Liver (tissue), 8 donors: ENCODE measurements at regions not wholly inside any gene's neighbourhood (a gene's known extent, or its start where the extent isn't known, plus 50 kb on each side); places are given as distances from the start of the nearest gene placed in this dataset.

Experiments used
- DNase-seq: peaks from one replicate; pipeline ENCODE4 v3.0.0-alpha.2; 2017; ENCODE audit warnings: low spot score
- H3K27ac ChIP-seq, 2 donors: one replicate each; pipeline ENCODE4 v1.7.0; 2013; ENCODE audit warnings: inconsistent platforms in 2 of 2, low read length in 2 of 2, control low read depth in 1 of 2, low read depth in 1 of 2, mild to moderate bottlenecking in 1 of 2
- H3K27me3 ChIP-seq, 4 donors: one replicate each; pipeline versions ENCODE4 v1.6.1 to v1.7.0; 2013; ENCODE audit warnings: low read length in 3 of 4, inconsistent platforms in 1 of 4, mild to moderate bottlenecking in 1 of 4, moderate library complexity in 1 of 4; ENCODE audit not compliant: control insufficient read depth in 4 of 4, insufficient read depth in 4 of 4
- H3K36me3 ChIP-seq, 4 donors: one replicate each; pipeline versions ENCODE4 v1.6.1 to v1.7.0; 2013; ENCODE audit warnings: low read length in 3 of 4, mild to moderate bottlenecking in 3 of 4, low read depth in 1 of 4, moderate library complexity in 1 of 4; ENCODE audit not compliant: control insufficient read depth in 4 of 4, insufficient read depth in 3 of 4
- H3K4me1 ChIP-seq, 4 donors: one replicate each; pipeline versions ENCODE4 v1.6.1 to v1.7.0; 2013; ENCODE audit warnings: low read length in 3 of 4, mild to moderate bottlenecking in 3 of 4, moderate library complexity in 1 of 4; ENCODE audit not compliant: control insufficient read depth in 4 of 4, insufficient read depth in 4 of 4
- H3K4me3 ChIP-seq, 3 donors: one replicate each; pipeline versions ENCODE4 v1.6.1 to v1.7.0; 2013; ENCODE audit warnings: low read length in 3 of 3, control low read depth in 1 of 3, low read depth in 1 of 3, mild to moderate bottlenecking in 1 of 3
- H3K9ac ChIP-seq, 2 donors: one replicate each; pipeline ENCODE4 v1.7.0; 2013; ENCODE audit warnings: low read length in 2 of 2, mild to moderate bottlenecking in 2 of 2, moderate library complexity in 2 of 2, control low read depth in 1 of 2, low read depth in 1 of 2
- H3K9me3 ChIP-seq, 4 donors: one replicate each; pipeline versions ENCODE4 v1.6.1 to v1.7.0; 2013; ENCODE audit warnings: low read length in 3 of 4; ENCODE audit not compliant: control insufficient read depth in 4 of 4
- EGR1 ChIP-seq, 2 donors: IDR thresholded peaks; 2 replicates each; pipeline ENCODE4 v1.6.1; 2016 to 2018; ENCODE audit warnings: antibody characterized with exemption in 2 of 2, low read depth in 2 of 2
- FOXA1 ChIP-seq: IDR thresholded peaks from 2 replicates; pipeline ENCODE4 v1.6.1; 2016; ENCODE audit warnings: antibody characterized with exemption
- FOXA2 ChIP-seq: IDR thresholded peaks from 2 replicates; pipeline ENCODE4 v1.6.1; 2016; ENCODE audit warnings: antibody characterized with exemption
- GABPA ChIP-seq, 2 donors: IDR thresholded peaks in 1 of 2; conservative IDR thresholded peaks in 1 of 2; 2 replicates each; pipeline ENCODE4 v1.6.1; 2016; ENCODE audit warnings: antibody characterized with exemption in 2 of 2, mild to moderate bottlenecking in 1 of 2, moderate library complexity in 1 of 2
- HNF4A ChIP-seq, 2 donors: conservative IDR thresholded peaks; 2 replicates each; pipeline ENCODE4 v1.6.1; 2016; ENCODE audit warnings: antibody characterized with exemption in 2 of 2, mild to moderate bottlenecking in 2 of 2
- HNF4G ChIP-seq: IDR thresholded peaks from 2 replicates; pipeline ENCODE4 v1.6.1; 2016; ENCODE audit warnings: antibody characterized with exemption
- JUND ChIP-seq, 2 donors: IDR thresholded peaks; 2 replicates each; pipeline ENCODE4 v1.6.1; 2016; ENCODE audit warnings: antibody characterized with exemption in 2 of 2
- NR2F2 ChIP-seq: IDR thresholded peaks from 2 replicates; pipeline ENCODE4 v1.6.1; 2016; ENCODE audit warnings: antibody characterized with exemption
- RAD21 ChIP-seq, 2 donors: IDR thresholded peaks; 2 replicates each; pipeline ENCODE4 v1.6.1; 2016; ENCODE audit warnings: antibody characterized with exemption in 2 of 2, mild to moderate bottlenecking in 2 of 2
- RXRA ChIP-seq, 2 donors: IDR thresholded peaks; 2 replicates each; pipeline ENCODE4 v1.6.1; 2017 to 2018; ENCODE audit warnings: antibody characterized with exemption in 2 of 2, mild to moderate bottlenecking in 1 of 2
- SP1 ChIP-seq: IDR thresholded peaks from 2 replicates; pipeline ENCODE4 v1.6.1; 2018; ENCODE audit warnings: antibody characterized with exemption, mild to moderate bottlenecking
- TAF1 ChIP-seq: conservative IDR thresholded peaks from 2 replicates; pipeline ENCODE4 v1.6.1; 2016; ENCODE audit warnings: antibody characterized with exemption, mild to moderate bottlenecking
- YY1 ChIP-seq: IDR thresholded peaks from 2 replicates; pipeline ENCODE4 v1.6.1; 2016; ENCODE audit warnings: antibody characterized with exemption, mild to moderate bottlenecking
- ZBTB33 ChIP-seq: IDR thresholded peaks from 2 replicates; pipeline ENCODE4 v1.6.1; 2016; ENCODE audit warnings: antibody characterized with exemption
- WGBS: extraction: QIAGEN DNeasy Blood & Tissue Kit; methylation state at CpG from one replicate; pipeline ENCODE4 v1.1.7; 2013; 5-methylcytosine and 5-hydroxymethylcytosine counted together
- TF ChIP-seq, protein P1 (sequence below): IDR thresholded peaks from 2 replicates; pipeline ENCODE4 v1.6.1; 2016; ENCODE audit warnings: antibody characterized with exemption
- TF ChIP-seq, protein P2 (sequence below): fragments of 150-350 bp; IDR thresholded peaks from 2 replicates; pipeline ENCODE4 v1.5.1; 2017; ENCODE audit warnings: improper control_type of control experiment, low read depth, low read length; ENCODE audit not compliant: missing input control
- TF ChIP-seq, protein P3 (sequence below): IDR thresholded peaks from 2 replicates; pipeline ENCODE4 v1.6.1; 2016; ENCODE audit warnings: antibody characterized with exemption
- TF ChIP-seq, protein P4 (sequence below): IDR thresholded peaks from 2 replicates; pipeline ENCODE4 v1.6.1; 2016; ENCODE audit warnings: antibody characterized with exemption, mild to moderate bottlenecking
- donor health status: healthy.
- donor health status: healthy.
- donor health status: healthy.
- donor health status: healthy.
- donor health status: healthy.

DNA sequence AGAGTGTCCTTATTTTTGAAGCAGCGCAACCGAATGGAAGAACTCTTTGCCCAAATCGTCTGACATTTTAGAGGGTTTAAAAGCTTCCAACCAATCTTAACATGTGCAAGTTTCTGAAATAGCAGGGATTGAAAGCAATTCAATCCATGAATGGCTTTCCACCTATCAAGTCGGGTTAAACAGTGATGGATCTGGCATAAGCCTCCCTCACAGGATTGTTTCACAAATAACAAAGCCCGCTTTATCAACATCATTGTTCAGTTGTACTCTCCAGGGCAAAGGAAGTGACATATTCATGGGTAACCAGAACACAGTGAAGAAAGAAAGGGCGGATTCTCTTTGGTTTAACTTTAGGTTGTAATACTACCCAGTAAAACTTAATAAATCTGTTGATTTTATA, 497.3 kb downstream of the MTRR start:
- TF ChIP-seq YY1 (no peak), FOXA1 (no peak), JUND (IDR thresholded peaks at IDR 0.05) (no peak), TAF1 (no peak), EGR1 (IDR thresholded peaks at IDR 0.05; ENCODE audit: low read depth in 2 of 2) (no peak), SP1 (no peak), HNF4A (conservative IDR thresholded peaks at IDR 0.05) (no peak), RAD21 (IDR thresholded peaks at IDR 0.05) (no peak), ZBTB33 (no peak), FOXA2 (no peak), HNF4G (no peak), GABPA (IDR thresholded peaks at IDR 0.05 in 1 of 2, conservative IDR thresholded peaks at IDR 0.05 in 1 of 2) (no peak), NR2F2 (no peak), RXRA (IDR thresholded peaks at IDR 0.05) (no peak)
- TF ChIP-seq, protein P1, sequence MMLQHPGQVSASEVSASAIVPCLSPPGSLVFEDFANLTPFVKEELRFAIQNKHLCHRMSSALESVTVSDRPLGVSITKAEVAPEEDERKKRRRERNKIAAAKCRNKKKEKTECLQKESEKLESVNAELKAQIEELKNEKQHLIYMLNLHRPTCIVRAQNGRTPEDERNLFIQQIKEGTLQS = no peak
- TF ChIP-seq, protein P2, sequence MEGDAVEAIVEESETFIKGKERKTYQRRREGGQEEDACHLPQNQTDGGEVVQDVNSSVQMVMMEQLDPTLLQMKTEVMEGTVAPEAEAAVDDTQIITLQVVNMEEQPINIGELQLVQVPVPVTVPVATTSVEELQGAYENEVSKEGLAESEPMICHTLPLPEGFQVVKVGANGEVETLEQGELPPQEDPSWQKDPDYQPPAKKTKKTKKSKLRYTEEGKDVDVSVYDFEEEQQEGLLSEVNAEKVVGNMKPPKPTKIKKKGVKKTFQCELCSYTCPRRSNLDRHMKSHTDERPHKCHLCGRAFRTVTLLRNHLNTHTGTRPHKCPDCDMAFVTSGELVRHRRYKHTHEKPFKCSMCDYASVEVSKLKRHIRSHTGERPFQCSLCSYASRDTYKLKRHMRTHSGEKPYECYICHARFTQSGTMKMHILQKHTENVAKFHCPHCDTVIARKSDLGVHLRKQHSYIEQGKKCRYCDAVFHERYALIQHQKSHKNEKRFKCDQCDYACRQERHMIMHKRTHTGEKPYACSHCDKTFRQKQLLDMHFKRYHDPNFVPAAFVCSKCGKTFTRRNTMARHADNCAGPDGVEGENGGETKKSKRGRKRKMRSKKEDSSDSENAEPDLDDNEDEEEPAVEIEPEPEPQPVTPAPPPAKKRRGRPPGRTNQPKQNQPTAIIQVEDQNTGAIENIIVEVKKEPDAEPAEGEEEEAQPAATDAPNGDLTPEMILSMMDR = no peak
- TF ChIP-seq, protein P3, sequence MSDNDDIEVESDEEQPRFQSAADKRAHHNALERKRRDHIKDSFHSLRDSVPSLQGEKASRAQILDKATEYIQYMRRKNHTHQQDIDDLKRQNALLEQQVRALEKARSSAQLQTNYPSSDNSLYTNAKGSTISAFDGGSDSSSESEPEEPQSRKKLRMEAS = no peak
- TF ChIP-seq, protein P4, sequence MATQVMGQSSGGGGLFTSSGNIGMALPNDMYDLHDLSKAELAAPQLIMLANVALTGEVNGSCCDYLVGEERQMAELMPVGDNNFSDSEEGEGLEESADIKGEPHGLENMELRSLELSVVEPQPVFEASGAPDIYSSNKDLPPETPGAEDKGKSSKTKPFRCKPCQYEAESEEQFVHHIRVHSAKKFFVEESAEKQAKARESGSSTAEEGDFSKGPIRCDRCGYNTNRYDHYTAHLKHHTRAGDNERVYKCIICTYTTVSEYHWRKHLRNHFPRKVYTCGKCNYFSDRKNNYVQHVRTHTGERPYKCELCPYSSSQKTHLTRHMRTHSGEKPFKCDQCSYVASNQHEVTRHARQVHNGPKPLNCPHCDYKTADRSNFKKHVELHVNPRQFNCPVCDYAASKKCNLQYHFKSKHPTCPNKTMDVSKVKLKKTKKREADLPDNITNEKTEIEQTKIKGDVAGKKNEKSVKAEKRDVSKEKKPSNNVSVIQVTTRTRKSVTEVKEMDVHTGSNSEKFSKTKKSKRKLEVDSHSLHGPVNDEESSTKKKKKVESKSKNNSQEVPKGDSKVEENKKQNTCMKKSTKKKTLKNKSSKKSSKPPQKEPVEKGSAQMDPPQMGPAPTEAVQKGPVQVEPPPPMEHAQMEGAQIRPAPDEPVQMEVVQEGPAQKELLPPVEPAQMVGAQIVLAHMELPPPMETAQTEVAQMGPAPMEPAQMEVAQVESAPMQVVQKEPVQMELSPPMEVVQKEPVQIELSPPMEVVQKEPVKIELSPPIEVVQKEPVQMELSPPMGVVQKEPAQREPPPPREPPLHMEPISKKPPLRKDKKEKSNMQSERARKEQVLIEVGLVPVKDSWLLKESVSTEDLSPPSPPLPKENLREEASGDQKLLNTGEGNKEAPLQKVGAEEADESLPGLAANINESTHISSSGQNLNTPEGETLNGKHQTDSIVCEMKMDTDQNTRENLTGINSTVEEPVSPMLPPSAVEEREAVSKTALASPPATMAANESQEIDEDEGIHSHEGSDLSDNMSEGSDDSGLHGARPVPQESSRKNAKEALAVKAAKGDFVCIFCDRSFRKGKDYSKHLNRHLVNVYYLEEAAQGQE = no peak
- Histone ChIP-seq H3K4me3 (no peak overlapping the region), H3K9me3 (no peaks in the 10 kb centered on the region), H3K27me3 (no peaks in the 10 kb centered on the region), H3K27ac (no peak overlapping the region), H3K4me1 (no peaks in the 10 kb centered on the region), H3K36me3 (no peaks in the 10 kb centered on the region), H3K9ac (no peak overlapping the region)
- DNase-seq = no peak
- WGBS = 49% methylated on average over 6 of the region's 6 CpGs

DNA sequence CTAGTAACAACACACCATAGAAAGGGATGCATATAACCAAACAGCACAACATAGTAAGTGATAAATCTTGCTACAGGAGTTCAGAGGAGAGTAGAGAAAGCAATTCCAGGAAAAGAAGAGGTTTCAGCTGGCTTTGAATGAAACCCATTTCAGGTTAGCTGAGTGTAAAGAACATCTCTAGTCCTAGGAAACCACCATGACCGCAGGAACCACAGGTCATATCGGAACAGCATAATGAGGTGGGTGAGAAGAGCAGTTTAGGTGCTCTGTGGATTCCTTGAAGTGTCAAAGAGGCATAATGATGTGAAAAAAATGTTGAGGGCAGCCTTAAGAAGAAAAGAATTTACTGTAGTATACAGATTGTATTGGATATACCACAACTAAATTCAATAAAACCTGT, 507.5 kb downstream of the MTRR start:
- 41% methylated on average over 2 of the region's 2 CpGs for WGBS
- Histone ChIP-seq H3K4me3 (no peak overlapping the region), H3K9me3 (no peaks in the 10 kb centered on the region), H3K9ac (no peak overlapping the region), H3K4me1 (no peaks in the 10 kb centered on the region), H3K36me3 (no peaks in the 10 kb centered on the region), H3K27ac (no peak overlapping the region), H3K27me3 (no peaks in the 10 kb centered on the region)
- DNase-seq = no peak
- TF ChIP-seq NR2F2 (no peak), YY1 (no peak), FOXA2 (no peak), FOXA1 (no peak), RAD21 (IDR thresholded peaks at IDR 0.05) (no peak), JUND (IDR thresholded peaks at IDR 0.05) (no peak), RXRA (IDR thresholded peaks at IDR 0.05) (no peak)
- TF ChIP-seq, protein P3 = no peak
- TF ChIP-seq, protein P4 = no peak
- TF ChIP-seq, protein P1 = no peak
